Progenitor cell of endocrine pancreas (in vitro differentiated cells): ENCODE measurements at regions not wholly inside any gene's neighbourhood (a gene's known extent, or its start where the extent isn't known, plus 50 kb on each side); places are given as distances from the start of the nearest gene placed in this dataset.

Experiments used
- DNase-seq: peaks from one replicate; pipeline ENCODE4 v3.0.0; 2021; ENCODE audit warnings: low spot score; ENCODE audit not compliant: unreplicated experiment
- H3K27ac Mint-ChIP-seq: 2 replicates; pipeline ENCODE4 v1.8.0; 2021; ENCODE audit warnings: mild to moderate bottlenecking, moderate library complexity, mixed read lengths
- H3K27me3 Mint-ChIP-seq: 2 replicates; pipeline ENCODE4 v1.8.0; 2021; ENCODE audit warnings: mixed read lengths
- H3K36me3 Mint-ChIP-seq: 2 replicates; pipeline ENCODE4 v1.8.0; 2022; ENCODE audit warnings: mixed read lengths; ENCODE audit not compliant: insufficient read depth
- H3K4me1 Mint-ChIP-seq: 2 replicates; pipeline ENCODE4 v1.8.0; 2021; ENCODE audit warnings: low read depth, mixed read lengths
- H3K4me3 Mint-ChIP-seq: 2 replicates; pipeline ENCODE4 v1.8.0; 2021; ENCODE audit warnings: low read depth, mild to moderate bottlenecking, moderate library complexity, mixed read lengths
- H3K9me3 Mint-ChIP-seq: 2 replicates; pipeline ENCODE4 v1.8.0; 2021; ENCODE audit warnings: low read depth, mixed read lengths
- CTCF ChIP-seq: fragments of 200-600 bp; sonication (generic); IDR thresholded peaks from one replicate; pipeline ENCODE4 v1.5.0; 2021; ENCODE audit warnings: antibody characterized with exemption, mild to moderate bottlenecking; ENCODE audit not compliant: unreplicated experiment

GRCh38 chr10:64312876-64313275 is 791.7 kb downstream of the REEP3 start:
- no peaks in the 10 kb centered on the region for H3K36me3 Mint-ChIP-seq
- no peak for DNase-seq
- H3K9me3 Mint-ChIP-seq: no peaks in the 10 kb centered on the region
- H3K27ac Mint-ChIP-seq: no peak overlapping the region
- no peaks in the 10 kb centered on the region for H3K27me3 Mint-ChIP-seq
- TF ChIP-seq CTCF: no peak
- no peak overlapping the region for H3K4me3 Mint-ChIP-seq
- H3K4me1 Mint-ChIP-seq: peaks cover 4% of the 10 kb centered on the region

- Mint-ChIP-seq H3K27ac (peak overlapping the region; percentile 75), H3K36me3 (no peaks in the 10 kb centered on the region), H3K4me3 (no peak overlapping the region), H3K9me3 (no peaks in the 10 kb centered on the region), H3K27me3 (no peaks in the 10 kb centered on the region), H3K4me1 (peaks cover 7% of the 10 kb centered on the region)
- no peak for DNase-seq
- TF ChIP-seq CTCF: no peak
Observed at GRCh38 chr10:64313967-64314366, 792.8 kb downstream of the REEP3 start.

- Mint-ChIP-seq H3K27ac (no peak overlapping the region), H3K27me3 (no peaks in the 10 kb centered on the region), H3K9me3 (no peaks in the 10 kb centered on the region), H3K4me3 (no peak overlapping the region), H3K36me3 (no peaks in the 10 kb centered on the region), H3K4me1 (peaks cover 18% of the 10 kb centered on the region)
- no peak for DNase-seq
- TF ChIP-seq CTCF: no peak
Observed at GRCh38 chr10:64316416-64316815, 795.2 kb downstream of the REEP3 start.

GRCh38 chr10:64316833-64317232 is 795.6 kb downstream of the REEP3 start:
- Mint-ChIP-seq H3K36me3 (no peaks in the 10 kb centered on the region), H3K27ac (no peak overlapping the region), H3K4me1 (peaks cover 18% of the 10 kb centered on the region), H3K9me3 (no peaks in the 10 kb centered on the region), H3K4me3 (no peak overlapping the region), H3K27me3 (no peaks in the 10 kb centered on the region)
- no peak for TF ChIP-seq CTCF
- no peak for DNase-seq

GRCh38 chr10:64320448-64320847 is 799.2 kb downstream of the REEP3 start:
- no peak for DNase-seq
- no peaks in the 10 kb centered on the region for H3K36me3 Mint-ChIP-seq
- no peaks in the 10 kb centered on the region for H3K9me3 Mint-ChIP-seq
- no peaks in the 10 kb centered on the region for H3K27me3 Mint-ChIP-seq
- no peak overlapping the region for H3K4me3 Mint-ChIP-seq
- TF ChIP-seq CTCF: no peak
- H3K27ac Mint-ChIP-seq: no peak overlapping the region
- H3K4me1 Mint-ChIP-seq: peaks cover 33% of the 10 kb centered on the region
